HEK293 (cell line): ENCODE measurements at regions not wholly inside any gene's neighbourhood (a gene's known extent, or its start where the extent isn't known, plus 50 kb on each side); places are given as distances from the start of the nearest gene placed in this dataset.

ENCODE experiments used
- CTCF ChIA-PET: fragments of 350-600 bp; formaldehyde crosslinking; extraction: SDS; loops from one replicate; lab custom pipeline; 2021; ENCODE audit warnings: antibody characterized with exemption; lab: Yijun Ruan, JAX
- POLR2A ChIA-PET: fragments of 300-600 bp; formaldehyde crosslinking; extraction: SDS; loops from one replicate; lab custom pipeline; 2020; ENCODE audit warnings: antibody characterized with exemption, inconsistent platforms; lab: Yijun Ruan, JAX
- H3K27ac ChIP-seq: fragments of 200-500 bp; sonication (Bioruptor generic); 2 replicates; pipeline ENCODE4 v1.5.1; 2014; ENCODE audit warnings: low read depth, low read length, control low read depth, inconsistent platforms; ENCODE audit errors: extremely low read depth
- H3K36me3 ChIP-seq, 2 experiments: fragments of 200-500 bp in 1 of 2; sonication (Bioruptor generic) in 1 of 2; 1 replicate in 1 of 2; 2 replicates in 1 of 2; pipeline ENCODE4 v1.5.1; 2014 to 2017; ENCODE audit warnings: inconsistent platforms in 2 of 2, low read length in 2 of 2; ENCODE audit not compliant: control insufficient read depth in 2 of 2, insufficient read depth in 1 of 2
- H3K4me1 ChIP-seq: fragments of 200-500 bp; sonication (Bioruptor generic); 2 replicates; pipeline ENCODE4 v1.5.1; 2014; ENCODE audit warnings: mild to moderate bottlenecking, low read length, inconsistent platforms; ENCODE audit not compliant: control insufficient read depth, insufficient read depth
- H3K4me3 ChIP-seq: 2 replicates; pipeline ENCODE4 v1.5.1; 2011; ENCODE audit warnings: low read depth, mild to moderate bottlenecking, control low read depth, low read length, moderate library complexity
- H3K9me3 ChIP-seq: fragments of 200-500 bp; sonication (Bioruptor generic); 2 replicates; pipeline ENCODE4 v1.5.1; 2014; ENCODE audit warnings: low read depth, low read length, inconsistent platforms; ENCODE audit not compliant: control insufficient read depth, insufficient read depth
- EGR2 ChIP-seq: fragments of 450-650 bp; formaldehyde crosslinking; IDR thresholded peaks from 2 replicates; pipeline ENCODE4 v1.5.1; 2016; ENCODE audit warnings: low read depth, missing biosample characterization, missing genetic modification characterization
- GLI4 ChIP-seq: fragments of 450-650 bp; formaldehyde crosslinking; IDR thresholded peaks from 2 replicates; pipeline ENCODE4 v1.5.1; 2016; ENCODE audit warnings: missing biosample characterization, missing genetic modification characterization
- KLF17 ChIP-seq: fragments of 450-650 bp; formaldehyde crosslinking; IDR thresholded peaks from 2 replicates; pipeline ENCODE4 v1.5.1; 2016; ENCODE audit warnings: missing biosample characterization, missing genetic modification characterization
- KLF8 ChIP-seq: fragments of 450-650 bp; formaldehyde crosslinking; IDR thresholded peaks from 2 replicates; pipeline ENCODE4 v1.5.1; 2016; ENCODE audit warnings: missing biosample characterization, missing genetic modification characterization
- MZF1 ChIP-seq: fragments of 450-650 bp; formaldehyde crosslinking; IDR thresholded peaks from 2 replicates; pipeline ENCODE4 v1.5.1; 2017; ENCODE audit warnings: missing biosample characterization, missing genetic modification characterization, borderline replicate concordance
- RBAK ChIP-seq: fragments of 450-650 bp; formaldehyde crosslinking; IDR thresholded peaks from 2 replicates; pipeline ENCODE4 v1.5.1; 2016; ENCODE audit warnings: missing biosample characterization, missing genetic modification characterization
- TRIM28 ChIP-seq: IDR thresholded peaks from 2 replicates; pipeline ENCODE4 v1.6.1; 2011; ENCODE audit warnings: low read length, control low read depth, borderline replicate concordance
- YY1 ChIP-seq: fragments of 450-650 bp; formaldehyde crosslinking; IDR thresholded peaks from 2 replicates; pipeline ENCODE4 v1.5.1; 2018; ENCODE audit warnings: missing biosample characterization, missing genetic modification characterization
- ZBTB1 ChIP-seq: fragments of 450-650 bp; formaldehyde crosslinking; IDR thresholded peaks from 2 replicates; pipeline ENCODE4 v1.5.1; 2016; ENCODE audit warnings: missing biosample characterization, missing genetic modification characterization
- ZBTB8A ChIP-seq: fragments of 450-650 bp; formaldehyde crosslinking; IDR thresholded peaks from 2 replicates; pipeline ENCODE4 v1.5.1; 2016; ENCODE audit warnings: missing biosample characterization, missing genetic modification characterization
- ZFP3 ChIP-seq: fragments of 450-650 bp; formaldehyde crosslinking; IDR thresholded peaks from 2 replicates; pipeline ENCODE4 v1.5.1; 2016; ENCODE audit warnings: low read depth, missing biosample characterization, missing genetic modification characterization
- ZNF10 ChIP-seq: fragments of 450-650 bp; formaldehyde crosslinking; IDR thresholded peaks from 2 replicates; pipeline ENCODE4 v1.5.1; 2017; ENCODE audit warnings: missing biosample characterization, missing genetic modification characterization
- ZNF112 ChIP-seq: fragments of 450-650 bp; formaldehyde crosslinking; IDR thresholded peaks from 2 replicates; pipeline ENCODE4 v1.5.0; 2017; ENCODE audit warnings: missing biosample characterization, missing genetic modification characterization
- ZNF146 ChIP-seq: fragments of 450-650 bp; formaldehyde crosslinking; IDR thresholded peaks from 2 replicates; pipeline ENCODE4 v1.5.1; 2016; ENCODE audit warnings: missing biosample characterization, missing genetic modification characterization
- ZNF175 ChIP-seq: fragments of 450-650 bp; formaldehyde crosslinking; IDR thresholded peaks from 2 replicates; pipeline ENCODE4 v1.5.1; 2016; ENCODE audit warnings: missing biosample characterization, missing genetic modification characterization
- ZNF214 ChIP-seq: fragments of 450-650 bp; formaldehyde crosslinking; IDR thresholded peaks from 2 replicates; pipeline ENCODE4 v1.5.1; 2017; ENCODE audit warnings: missing biosample characterization, mild to moderate bottlenecking, missing genetic modification characterization, borderline replicate concordance
- ZNF223 ChIP-seq: fragments of 450-650 bp; formaldehyde crosslinking; IDR thresholded peaks from 2 replicates; pipeline ENCODE4 v1.5.1; 2016; ENCODE audit warnings: missing biosample characterization, missing genetic modification characterization
- ZNF24 ChIP-seq: fragments of 450-650 bp; formaldehyde crosslinking; IDR thresholded peaks from 2 replicates; pipeline ENCODE4 v1.5.1; 2016; ENCODE audit warnings: missing biosample characterization, missing genetic modification characterization
- ZNF311 ChIP-seq: fragments of 450-650 bp; formaldehyde crosslinking; IDR thresholded peaks from 2 replicates; pipeline ENCODE4 v1.5.1; 2017; ENCODE audit warnings: missing biosample characterization, missing genetic modification characterization, borderline replicate concordance
- ZNF366 ChIP-seq: fragments of 450-650 bp; formaldehyde crosslinking; conservative IDR thresholded peaks from 2 replicates; pipeline ENCODE4 v1.5.1; 2016; ENCODE audit warnings: missing biosample characterization, missing genetic modification characterization
- ZNF37A ChIP-seq: fragments of 450-650 bp; IDR thresholded peaks from 2 replicates; pipeline ENCODE4 v1.5.1; 2018; ENCODE audit warnings: missing biosample characterization, missing genetic modification characterization
- ZNF394 ChIP-seq: fragments of 450-650 bp; formaldehyde crosslinking; IDR thresholded peaks from 2 replicates; pipeline ENCODE4 v1.5.1; 2016; ENCODE audit warnings: missing biosample characterization, missing genetic modification characterization, mild to moderate bottlenecking, moderate library complexity, borderline replicate concordance
- ZNF426 ChIP-seq: fragments of 450-650 bp; formaldehyde crosslinking; IDR thresholded peaks from 2 replicates; pipeline ENCODE4 v1.5.1; 2017; ENCODE audit warnings: missing biosample characterization, missing genetic modification characterization, mild to moderate bottlenecking, inconsistent platforms, moderate library complexity
- ZNF488 ChIP-seq: fragments of 450-650 bp; formaldehyde crosslinking; IDR thresholded peaks from 2 replicates; pipeline ENCODE4 v1.5.1; 2016; ENCODE audit warnings: missing biosample characterization, missing genetic modification characterization
- ZNF560 ChIP-seq: fragments of 450-650 bp; formaldehyde crosslinking; IDR thresholded peaks from 2 replicates; pipeline ENCODE4 v1.5.1; 2017; ENCODE audit warnings: missing biosample characterization, missing genetic modification characterization, borderline replicate concordance
- ZNF621 ChIP-seq: fragments of 450-650 bp; formaldehyde crosslinking; IDR thresholded peaks from 2 replicates; pipeline ENCODE4 v1.5.1; 2017; ENCODE audit warnings: missing biosample characterization, missing genetic modification characterization
- ZNF692 ChIP-seq: fragments of 450-650 bp; formaldehyde crosslinking; IDR thresholded peaks from 2 replicates; pipeline ENCODE4 v1.5.1; 2016; ENCODE audit warnings: missing biosample characterization, missing genetic modification characterization
- ZNF843 ChIP-seq: fragments of 450-650 bp; formaldehyde crosslinking; IDR thresholded peaks from 2 replicates; pipeline ENCODE4 v1.5.1; 2016; ENCODE audit warnings: missing biosample characterization, missing genetic modification characterization

GRCh38 chr6:170463101-170463721 lies 89.9 kb downstream of the PSMB1 start:
- no peak for TF ChIP-seq ZNF146
- TF ChIP-seq ZNF223: no peak
- TF ChIP-seq ZNF366 (tag by site-specific recombination): no peak
- no peak for TF ChIP-seq ZNF175 (tag by site-specific recombination)
- TF ChIP-seq RBAK (tag by site-specific recombination): no peak
- no peak for TF ChIP-seq ZNF560 (tag by site-specific recombination)
- TF ChIP-seq MZF1 (tag by site-specific recombination): no peak
- no peak for TF ChIP-seq ZNF621 (tag by site-specific recombination)
- no peak for TF ChIP-seq TRIM28
- Histone ChIP-seq H3K9me3 (no peaks in the 10 kb centered on the region), H3K36me3 (no peaks in the 10 kb centered on the region), H3K27ac (no peak overlapping the region), H3K4me1 (no peaks in the 10 kb centered on the region), H3K4me3 (no peak overlapping the region)
- CTCF ChIA-PET: interaction anchor here (1.6 kb wide), 1 partner anchor 12 kb away, joined by 4 read pairs; no protein-coding TSS in a partner anchor
- POLR2A ChIA-PET: no interaction called here

- TF ChIP-seq ZBTB8A (tag by site-specific recombination) (no peak), ZNF692 (tag by site-specific recombination) (no peak), GLI4 (tag by site-specific recombination) (no peak), ZNF488 (tag by site-specific recombination) (no peak), ZNF112 (tag by site-specific recombination) (no peak), ZNF10 (tag by site-specific recombination) (no peak), ZNF426 (tag by site-specific recombination) (no peak), EGR2 (tag by site-specific recombination) (no peak), ZBTB1 (no peak), KLF17 (tag by site-specific recombination) (no peak), KLF8 (no peak), ZNF843 (tag by site-specific recombination) (no peak), ZNF394 (tag by site-specific recombination) (no peak), ZNF37A (tag by site-specific recombination) (no peak), ZFP3 (tag by site-specific recombination) (no peak), YY1 (tag by site-specific recombination) (no peak), ZNF214 (tag by site-specific recombination) (no peak), ZNF24 (no peak), ZNF311 (tag by site-specific recombination) (no peak)
- ChIA-PET POLR2A (no interaction called here), CTCF (interaction anchor here (0.5 kb wide), 1 partner anchor 44 kb away, joined by 3 read pairs; no protein-coding TSS in a partner anchor)
- no peaks in the 10 kb centered on the region for H3K4me1 ChIP-seq
- H3K27ac ChIP-seq: no peak overlapping the region
- H3K36me3 ChIP-seq: no peaks in the 10 kb centered on the region
- no peaks in the 10 kb centered on the region for H3K9me3 ChIP-seq
- no peak overlapping the region for H3K4me3 ChIP-seq
Observed at GRCh38 chr6:170462366-170463020, 90.6 kb downstream of the PSMB1 start.
